ENCODE measurements at regions not wholly inside any gene's neighbourhood (a gene's known extent, or its start where the extent isn't known, plus 50 kb on each side); places are given as distances from the start of the nearest gene placed in this dataset.

GRCh38 chr9:86636519-86636918, 282.3 kb upstream of the TUT7 start:
- Histone ChIP-seq H3K9ac (ENCODE audit: insufficient read depth in 1 of 2, low read depth in 2 of 2, low read length in 2 of 2) (no peak overlapping the region), H3K27me3 (ENCODE audit: control insufficient read depth in 2 of 2, insufficient read depth in 2 of 2, low read length in 2 of 2) (no peaks in the 10 kb centered on the region), H3K9me3 (replicated peaks; ENCODE audit: control insufficient read depth, insufficient read depth, low read depth, low read length) (no peaks in the 10 kb centered on the region), H3K27ac (ENCODE audit: extremely low read depth, low read depth, low read length) (no peak overlapping the region), H3K4me1 (replicated peaks in 1 of 2; ENCODE audit: control insufficient read depth in 2 of 2, insufficient read depth in 2 of 2, low read length in 2 of 2) (peaks cover 0 to 10% of the 10 kb centered on the region in 2 experiments; a peak in 3 of 5 replicates), H3K9me1 (ENCODE audit: control insufficient read depth, insufficient read depth, low read length) (no peaks in the 10 kb centered on the region), H3K4me2 (ENCODE audit: insufficient read depth, low read length) (peak overlapping the region; percentile 18; the same call in 1 of the 2 replicates), H3K4me3 (no peak overlapping the region), H3K36me3 (ENCODE audit: control insufficient read depth, insufficient read depth, low read length) (no peaks in the 10 kb centered on the region), H2AFZ (ENCODE audit: low read depth, low read length) (0 out of 2 replicates have a peak overlapping the region, but pooled peaks have one; percentile 23), H4K20me1 (replicated peaks; ENCODE audit: control insufficient read depth, insufficient read depth, low read length) (no peaks in the 10 kb centered on the region), H3K79me2 (ENCODE audit: control insufficient read depth, insufficient read depth, low read length) (no peaks in the 10 kb centered on the region)
- peak; percentile 8 to 59 (median 22) for DNase-seq (ENCODE audit: extremely low read depth in 1 of 4, low spot score in 3 of 4)
- POLR2A ChIA-PET: no interaction called here
- in situ Hi-C loops (cut with MboI) (no loop called here), intact Hi-C loops (cut with micrococcal nuclease) (loop anchor here (5.0 kb wide), 1 partner anchor 686 kb away; no protein-coding TSS in a partner anchor)
- FAIRE-seq: peak; percentile 26
- no TSS peak for BruUV-seq (replicated peaks)
- CTCF ChIA-PET (ENCODE audit: low intra/inter-chr PET ratio): no interaction called here
- 0% methylated on average over 3 of the region's 4 CpGs for WGBS (ENCODE audit: insufficient coverage, low coverage, missing lambda C conversion rate)
- ATAC-seq: peak; percentile 89
- TF ChIP-seq RCOR1 (IDR thresholded peaks at IDR 0.05; ENCODE audit: borderline replicate concordance in 1 of 2, low read depth in 2 of 2, low read length in 2 of 2) (0 out of 4 replicates have a peak, but pooled peaks of 1 of the 2 experiments have one; percentile 25), RUNX1 (IDR thresholded peaks at IDR 0.05; ENCODE audit: low read depth) (no peak), ZNF140 (CRISPR knock-in tag; IDR thresholded peaks at IDR 0.05) (no peak), CBFA2T2 (conservative IDR thresholded peaks at IDR 0.05) (peak; percentile 52), THAP12 (CRISPR knock-in tag; IDR thresholded peaks at IDR 0.05) (no peak), CREM (IDR thresholded peaks at IDR 0.05; ENCODE audit: low read depth) (no peak), TARDBP (IDR thresholded peaks at IDR 0.05) (no peak), PRMT5 (CRISPR knock-in tag; IDR thresholded peaks at IDR 0.05) (no peak), DPF2 (IDR thresholded peaks at IDR 0.05) (peak; percentile 26; the same call in 1 of the 2 replicates), TRIM24 (IDR thresholded peaks at IDR 0.05) (0 out of 4 replicates have a peak, but pooled peaks of 1 of the 2 experiments have one; percentile 19), NELFE (IDR thresholded peaks at IDR 0.05; ENCODE audit: insufficient read depth, insufficient read length) (no peak), AFF1 (IDR thresholded peaks at IDR 0.05; ENCODE audit: low read depth in 1 of 2, partially characterized antibody in 2 of 2) (no peak), ZBTB7A (IDR thresholded peaks at IDR 0.05; ENCODE audit: borderline replicate concordance, control insufficient read depth, low read depth, low read length) (no peak), ZNF785 (CRISPR knock-in tag; IDR thresholded peaks at IDR 0.05) (no peak), TAL1 (IDR thresholded peaks at IDR 0.05) (peak; percentile 60; the same call in 1 of the 2 replicates), ZNF134 (CRISPR knock-in tag; conservative IDR thresholded peaks at IDR 0.05) (no peak), ARID1B (IDR thresholded peaks at IDR 0.05) (peak; percentile 70)

Measured in K562 (cell line).